ENCODE measurements at regions not wholly inside any gene's neighbourhood (a gene's known extent, or its start where the extent isn't known, plus 50 kb on each side); places are given as distances from the start of the nearest gene placed in this dataset.

GRCh38 chr2:103219398-103219797 is 457.6 kb downstream of the TMEM182 start:
- Histone ChIP-seq H3K9ac (ENCODE audit: low read length) (no peak overlapping the region), H3K36me3 (ENCODE audit: control insufficient read depth, insufficient read depth, low read length) (no peaks in the 10 kb centered on the region), H3K4me1 (ENCODE audit: control insufficient read depth, insufficient read depth, low read length) (no peaks in the 10 kb centered on the region), H3K27ac (ENCODE audit: low read depth, low read length) (no peak overlapping the region), H3K9me3 (ENCODE audit: control insufficient read depth, insufficient read depth, low read depth, low read length) (no peaks in the 10 kb centered on the region), H3K4me3 (ENCODE audit: low read depth, low read length) (no peak overlapping the region), H3K27me3 (ENCODE audit: control insufficient read depth, insufficient read depth, low read length) (no peaks in the 10 kb centered on the region)

GRCh38 chr2:103222969-103223368 is 461.1 kb downstream of the TMEM182 start:
- Histone ChIP-seq H3K4me1 (ENCODE audit: control insufficient read depth, insufficient read depth, low read length) (no peaks in the 10 kb centered on the region), H3K9ac (ENCODE audit: low read length) (no peak overlapping the region), H3K27ac (ENCODE audit: low read depth, low read length) (no peak overlapping the region), H3K36me3 (ENCODE audit: control insufficient read depth, insufficient read depth, low read length) (no peaks in the 10 kb centered on the region), H3K9me3 (ENCODE audit: control insufficient read depth, insufficient read depth, low read depth, low read length) (no peaks in the 10 kb centered on the region), H3K27me3 (ENCODE audit: control insufficient read depth, insufficient read depth, low read length) (no peaks in the 10 kb centered on the region), H3K4me3 (ENCODE audit: low read depth, low read length) (no peak overlapping the region)

- H3K9me3 ChIP-seq (ENCODE audit: control insufficient read depth, insufficient read depth, low read depth, low read length), result no peaks in the 10 kb centered on the region
- H3K27ac ChIP-seq (ENCODE audit: low read depth, low read length), result no peak overlapping the region
- H3K27me3 ChIP-seq (ENCODE audit: control insufficient read depth, insufficient read depth, low read length), result no peaks in the 10 kb centered on the region
- no peak overlapping the region for H3K9ac ChIP-seq (ENCODE audit: low read length)
- no peaks in the 10 kb centered on the region for H3K4me1 ChIP-seq (ENCODE audit: control insufficient read depth, insufficient read depth, low read length)
- H3K36me3 ChIP-seq (ENCODE audit: control insufficient read depth, insufficient read depth, low read length), result no peaks in the 10 kb centered on the region
- H3K4me3 ChIP-seq (ENCODE audit: low read depth, low read length), result no peak overlapping the region
Measured at GRCh38 chr2:103230796-103231195, 469.0 kb downstream of the TMEM182 start.

GRCh38 chr2:103232865-103233264 is 471.0 kb downstream of the TMEM182 start:
- Histone ChIP-seq H3K9ac (ENCODE audit: low read length) (no peak overlapping the region), H3K27ac (ENCODE audit: low read depth, low read length) (no peak overlapping the region), H3K27me3 (ENCODE audit: control insufficient read depth, insufficient read depth, low read length) (no peaks in the 10 kb centered on the region), H3K9me3 (ENCODE audit: control insufficient read depth, insufficient read depth, low read depth, low read length) (no peaks in the 10 kb centered on the region), H3K4me1 (ENCODE audit: control insufficient read depth, insufficient read depth, low read length) (no peaks in the 10 kb centered on the region), H3K4me3 (ENCODE audit: low read depth, low read length) (no peak overlapping the region), H3K36me3 (ENCODE audit: control insufficient read depth, insufficient read depth, low read length) (no peaks in the 10 kb centered on the region)

DNA sequence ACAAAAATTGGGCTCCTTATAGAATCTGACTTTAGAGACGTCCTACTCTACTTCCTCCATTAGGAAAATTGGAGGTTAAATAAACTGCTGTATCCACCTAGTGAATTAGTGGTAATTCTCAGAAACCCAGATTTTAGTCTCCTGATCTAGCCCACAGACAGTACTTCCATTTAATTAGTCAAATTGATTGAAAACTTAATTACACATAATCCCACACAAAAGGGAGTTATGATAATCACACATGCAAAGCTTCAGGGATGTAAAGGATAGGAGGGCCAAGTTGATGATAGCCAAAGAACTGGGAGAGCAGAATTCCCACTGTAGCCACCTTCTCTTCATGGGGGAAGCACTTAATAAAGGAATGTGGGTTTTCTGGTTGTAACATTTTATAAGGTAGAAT is 471.9 kb downstream of the TMEM182 start:
- no peaks in the 10 kb centered on the region for H3K27me3 ChIP-seq (ENCODE audit: control insufficient read depth, insufficient read depth, low read length)
- no peak overlapping the region for H3K4me3 ChIP-seq (ENCODE audit: low read depth, low read length)
- H3K27ac ChIP-seq (ENCODE audit: low read depth, low read length), result no peak overlapping the region
- no peaks in the 10 kb centered on the region for H3K4me1 ChIP-seq (ENCODE audit: control insufficient read depth, insufficient read depth, low read length)
- no peaks in the 10 kb centered on the region for H3K36me3 ChIP-seq (ENCODE audit: control insufficient read depth, insufficient read depth, low read length)
- H3K9ac ChIP-seq (ENCODE audit: low read length), result no peak overlapping the region
- H3K9me3 ChIP-seq (ENCODE audit: control insufficient read depth, insufficient read depth, low read depth, low read length), result no peaks in the 10 kb centered on the region

DNA sequence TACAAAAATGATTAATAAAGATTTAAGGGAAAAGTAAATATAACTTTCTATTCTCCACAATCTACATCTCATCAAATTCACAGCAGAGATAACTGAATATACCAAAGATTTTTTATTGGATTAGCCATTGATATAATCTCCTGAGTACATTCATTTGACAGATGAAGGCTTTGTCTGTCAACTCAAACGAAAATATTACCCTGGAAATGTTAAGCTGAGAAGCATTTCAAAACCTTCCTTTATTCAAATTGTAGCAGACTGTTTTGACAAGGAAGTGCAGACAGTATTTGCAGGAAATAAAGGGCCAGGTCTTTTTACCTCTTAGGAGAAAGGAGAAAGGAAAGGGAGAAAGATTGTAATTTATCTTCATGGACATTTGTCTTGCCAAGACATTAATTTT is 473.5 kb downstream of the TMEM182 start:
- Histone ChIP-seq H3K4me3 (ENCODE audit: low read depth, low read length) (no peak overlapping the region), H3K9ac (ENCODE audit: low read length) (no peak overlapping the region), H3K27ac (ENCODE audit: low read depth, low read length) (no peak overlapping the region), H3K27me3 (ENCODE audit: control insufficient read depth, insufficient read depth, low read length) (no peaks in the 10 kb centered on the region), H3K36me3 (ENCODE audit: control insufficient read depth, insufficient read depth, low read length) (no peaks in the 10 kb centered on the region), H3K4me1 (ENCODE audit: control insufficient read depth, insufficient read depth, low read length) (no peaks in the 10 kb centered on the region), H3K9me3 (ENCODE audit: control insufficient read depth, insufficient read depth, low read depth, low read length) (peaks cover 3% of the 10 kb centered on the region)

DNA sequence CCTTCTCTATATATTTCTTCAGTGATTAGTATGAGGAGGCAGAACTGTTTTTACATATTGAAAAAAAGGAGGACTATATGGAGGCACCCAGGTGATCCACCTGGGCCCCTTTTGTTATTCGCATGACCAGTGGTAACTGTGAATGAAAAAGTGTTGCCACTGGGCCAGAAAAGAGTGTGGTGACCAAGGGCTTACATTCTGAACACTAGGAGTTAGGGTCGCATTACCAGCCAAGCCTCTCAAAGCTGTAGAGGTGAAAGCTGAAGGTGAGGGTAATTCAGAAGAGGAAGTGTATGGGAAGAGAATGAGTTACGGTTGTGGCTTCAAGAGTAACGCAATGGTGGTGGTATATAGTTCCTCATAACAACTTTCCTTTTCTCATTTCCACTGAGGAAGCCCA is 487.6 kb downstream of the TMEM182 start:
- no peak overlapping the region for H3K4me3 ChIP-seq (ENCODE audit: low read depth, low read length)
- no peak overlapping the region for H3K9ac ChIP-seq (ENCODE audit: low read length)
- no peak overlapping the region for H3K27ac ChIP-seq (ENCODE audit: low read depth, low read length)
- no peaks in the 10 kb centered on the region for H3K27me3 ChIP-seq (ENCODE audit: control insufficient read depth, insufficient read depth, low read length)
- H3K4me1 ChIP-seq (ENCODE audit: control insufficient read depth, insufficient read depth, low read length), result peaks cover 5% of the 10 kb centered on the region
- no peaks in the 10 kb centered on the region for H3K9me3 ChIP-seq (ENCODE audit: control insufficient read depth, insufficient read depth, low read depth, low read length)
- no peaks in the 10 kb centered on the region for H3K36me3 ChIP-seq (ENCODE audit: control insufficient read depth, insufficient read depth, low read length)

DNA sequence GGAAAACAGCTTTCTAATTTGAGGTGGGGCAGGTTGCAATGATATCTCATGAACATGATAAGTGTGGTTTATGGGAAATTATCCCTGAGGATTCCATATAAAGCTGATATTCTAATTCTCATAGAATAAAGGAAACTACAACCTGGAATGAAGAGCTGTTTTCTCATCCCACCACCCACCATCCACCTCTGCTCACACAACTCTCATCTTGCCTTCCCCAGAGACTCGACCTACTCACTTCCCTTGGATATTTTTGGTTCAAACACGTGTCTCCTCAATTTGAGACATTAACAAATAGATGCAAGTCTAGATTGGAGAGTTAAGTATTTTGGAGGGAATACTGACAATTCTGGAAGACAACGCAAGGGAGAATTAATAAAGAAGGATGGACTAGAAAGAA is 490.9 kb downstream of the TMEM182 start:
- Histone ChIP-seq H3K27me3 (ENCODE audit: control insufficient read depth, insufficient read depth, low read length) (no peaks in the 10 kb centered on the region), H3K27ac (ENCODE audit: low read depth, low read length) (no peak overlapping the region), H3K36me3 (ENCODE audit: control insufficient read depth, insufficient read depth, low read length) (no peaks in the 10 kb centered on the region), H3K4me1 (ENCODE audit: control insufficient read depth, insufficient read depth, low read length) (peaks cover 5% of the 10 kb centered on the region), H3K4me3 (ENCODE audit: low read depth, low read length) (no peak overlapping the region), H3K9me3 (ENCODE audit: control insufficient read depth, insufficient read depth, low read depth, low read length) (no peaks in the 10 kb centered on the region), H3K9ac (ENCODE audit: low read length) (no peak overlapping the region)

- Histone ChIP-seq H3K9ac (ENCODE audit: low read length) (no peak overlapping the region), H3K36me3 (ENCODE audit: control insufficient read depth, insufficient read depth, low read length) (no peaks in the 10 kb centered on the region), H3K4me1 (ENCODE audit: control insufficient read depth, insufficient read depth, low read length) (peaks cover 2% of the 10 kb centered on the region; the same call in 1 of the 2 replicates), H3K9me3 (ENCODE audit: control insufficient read depth, insufficient read depth, low read depth, low read length) (no peaks in the 10 kb centered on the region), H3K4me3 (ENCODE audit: low read depth, low read length) (no peak overlapping the region), H3K27ac (ENCODE audit: low read depth, low read length) (no peak overlapping the region), H3K27me3 (ENCODE audit: control insufficient read depth, insufficient read depth, low read length) (no peaks in the 10 kb centered on the region)
Measured at GRCh38 chr2:103254611-103255010, 492.8 kb downstream of the TMEM182 start.

- Histone ChIP-seq H3K4me1 (ENCODE audit: control insufficient read depth, insufficient read depth, low read length) (no peaks in the 10 kb centered on the region), H3K36me3 (ENCODE audit: control insufficient read depth, insufficient read depth, low read length) (no peaks in the 10 kb centered on the region), H3K4me3 (ENCODE audit: low read depth, low read length) (no peak overlapping the region), H3K9ac (ENCODE audit: low read length) (no peak overlapping the region), H3K27me3 (ENCODE audit: control insufficient read depth, insufficient read depth, low read length) (no peaks in the 10 kb centered on the region), H3K27ac (ENCODE audit: low read depth, low read length) (no peak overlapping the region), H3K9me3 (ENCODE audit: control insufficient read depth, insufficient read depth, low read depth, low read length) (no peaks in the 10 kb centered on the region)
Measured at GRCh38 chr2:103264058-103264768, 502.4 kb downstream of the TMEM182 start.

GRCh38 chr2:103265521-103265920 is 503.7 kb downstream of the TMEM182 start:
- H3K9me3 ChIP-seq (ENCODE audit: control insufficient read depth, insufficient read depth, low read depth, low read length), result no peaks in the 10 kb centered on the region
- no peaks in the 10 kb centered on the region for H3K27me3 ChIP-seq (ENCODE audit: control insufficient read depth, insufficient read depth, low read length)
- no peak overlapping the region for H3K9ac ChIP-seq (ENCODE audit: low read length)
- H3K4me1 ChIP-seq (ENCODE audit: control insufficient read depth, insufficient read depth, low read length), result no peaks in the 10 kb centered on the region
- no peak overlapping the region for H3K4me3 ChIP-seq (ENCODE audit: low read depth, low read length)
- no peaks in the 10 kb centered on the region for H3K36me3 ChIP-seq (ENCODE audit: control insufficient read depth, insufficient read depth, low read length)
- no peak overlapping the region for H3K27ac ChIP-seq (ENCODE audit: low read depth, low read length)
